A549 (cell line): ENCODE measurements at regions not wholly inside any gene's neighbourhood (a gene's known extent, or its start where the extent isn't known, plus 50 kb on each side); places are given as distances from the start of the nearest gene placed in this dataset.

Experiments used
- ATAC-seq, 2 experiments: fragments of 200-7000 bp in 1 of 2; fragments of >200 bp in 1 of 2; cut with Nextera tagmentation in 1 of 2; cut with Tn5 transposase in 1 of 2; 3 replicates each; pipeline versions ENCODE4 v1.8.0 to v1.9.1; 2018 to 2020; ENCODE audit warnings: mild to moderate bottlenecking in 1 of 2, moderate library complexity in 1 of 2
- CTCF ChIA-PET: fragments of 300-600 bp; sonication (Branson Sonifier 250); formaldehyde crosslinking; extraction: SDS; loops from one replicate; lab custom pipeline; 2021; ENCODE audit warnings: antibody characterized with exemption, inconsistent platforms; lab: Yijun Ruan, JAX
- POLR2A ChIA-PET: fragments of 350-600 bp; formaldehyde crosslinking; extraction: SDS; loops from one replicate; lab custom pipeline; 2021; ENCODE audit warnings: antibody characterized with exemption, inconsistent platforms; lab: Yijun Ruan, JAX
- DNase-seq, 2 experiments: peaks; one replicate each; pipeline versions ENCODE4 v3.0.0 to v3.0.0-alpha.2; 2011 to 2016; ENCODE audit warnings: low read depth in 1 of 2, low spot score in 1 of 2
- FAIRE-seq: peaks from 2 replicates; lab custom pipeline; 2011; peaks lifted over from hg19 to GRCh38; lab: Jason Lieb, UNC
- H3K27ac ChIP-seq, 2 experiments: fragments of >200 bp; sonication (Bioruptor Twin); formaldehyde crosslinking; 3 replicates each; pipeline ENCODE4 v1.5.1; 2016 to 2017
- H3K4me1 ChIP-seq: fragments of >200 bp; sonication (Bioruptor Twin); formaldehyde crosslinking; 3 replicates; pipeline ENCODE4 v1.6.1; 2016
- H3K4me2 ChIP-seq: fragments of >200 bp; sonication (Bioruptor Twin); formaldehyde crosslinking; 3 replicates; pipeline ENCODE4 v1.6.1; 2016
- H3K4me3 ChIP-seq: fragments of >200 bp; sonication (Bioruptor Twin); formaldehyde crosslinking; 3 replicates; pipeline ENCODE4 v1.5.1; 2016
- H3K9me3 ChIP-seq: fragments of >200 bp; sonication (Bioruptor Twin); formaldehyde crosslinking; 3 replicates; pipeline ENCODE4 v1.6.1; 2016
- BCL3 ChIP-seq: fragments of >200 bp; sonication (Bioruptor Twin); formaldehyde crosslinking; IDR thresholded peaks from 3 replicates; pipeline ENCODE4 v1.6.1; 2016
- BHLHE40 ChIP-seq: IDR thresholded peaks from 2 replicates; pipeline ENCODE4 v1.6.1; 2012; ENCODE audit warnings: low read depth, low read length, inconsistent platforms
- CHD2 ChIP-seq: fragments of 150-350 bp; IDR thresholded peaks from 2 replicates; pipeline ENCODE4 v1.6.1; 2014; ENCODE audit warnings: low read length; ENCODE audit not compliant: partially characterized antibody
- CHD4 ChIP-seq: fragments of 200-600 bp; sonication (generic); IDR thresholded peaks from 2 replicates; pipeline ENCODE4 v1.6.1; 2016; ENCODE audit warnings: antibody characterized with exemption, mild to moderate bottlenecking, borderline replicate concordance
- E2F6 ChIP-seq: IDR thresholded peaks from 2 replicates; pipeline ENCODE4 v1.6.1; 2012; ENCODE audit warnings: low read depth, borderline replicate concordance
- EHF ChIP-seq: fragments of 250-450 bp; sonication (Bioruptor Pico); IDR thresholded peaks from 2 replicates; pipeline ENCODE4 v1.5.0; 2020; ENCODE audit warnings: mild to moderate bottlenecking
- ELK1 ChIP-seq: fragments of 150-350 bp; IDR thresholded peaks from 2 replicates; pipeline ENCODE4 v1.6.1; 2014; ENCODE audit warnings: low read depth, mild to moderate bottlenecking, low read length
- EP300 ChIP-seq, 2 experiments: fragments of >200 bp; sonication (Bioruptor Twin); formaldehyde crosslinking; IDR thresholded peaks; 2 replicates in 1 of 2; 3 replicates in 1 of 2; pipeline ENCODE4 v1.6.1; 2016 to 2017
- FOSB ChIP-seq: fragments of 250-450 bp; sonication (Bioruptor Pico); IDR thresholded peaks from 2 replicates; pipeline ENCODE4 v1.5.0; 2020; ENCODE audit warnings: mild to moderate bottlenecking, moderate library complexity
- FOXS1 ChIP-seq: fragments of 250-450 bp; sonication (Bioruptor Pico); IDR thresholded peaks from 2 replicates; pipeline ENCODE4 v1.5.0; 2020; ENCODE audit warnings: mild to moderate bottlenecking, moderate library complexity
- HDAC2 ChIP-seq: fragments of 200-600 bp; sonication (generic); IDR thresholded peaks from 2 replicates; pipeline ENCODE4 v1.6.1; 2016
- HMGXB4 ChIP-seq: fragments of 250-450 bp; sonication (Bioruptor Pico); IDR thresholded peaks from 2 replicates; pipeline ENCODE4 v1.5.0; 2021; ENCODE audit warnings: mild to moderate bottlenecking, moderate library complexity, borderline replicate concordance
- HOXB5 ChIP-seq: fragments of 250-450 bp; sonication (Bioruptor Pico); IDR thresholded peaks from 2 replicates; pipeline ENCODE4 v1.5.0; 2020; ENCODE audit warnings: mild to moderate bottlenecking, moderate library complexity
- JUNB ChIP-seq: fragments of >200 bp; sonication (Bioruptor Twin); formaldehyde crosslinking; IDR thresholded peaks from 2 replicates; pipeline ENCODE4 v1.6.1; 2016
- KDM5A ChIP-seq: fragments of 200-600 bp; sonication (generic); IDR thresholded peaks from 2 replicates; pipeline ENCODE4 v1.6.1; 2016; ENCODE audit warnings: antibody characterized with exemption, mild to moderate bottlenecking
- NFE2L2 ChIP-seq: fragments of 150-350 bp; conservative IDR thresholded peaks from 2 replicates; pipeline ENCODE4 v1.6.1; 2014; ENCODE audit warnings: low read length
- NPAS2 ChIP-seq: fragments of 250-450 bp; sonication (Bioruptor Pico); IDR thresholded peaks from 2 replicates; pipeline ENCODE4 v1.8.0; 2022; ENCODE audit warnings: mild to moderate bottlenecking, moderate library complexity, borderline replicate concordance
- NR3C1 ChIP-seq: fragments of >200 bp; sonication (Bioruptor Twin); formaldehyde crosslinking; IDR thresholded peaks from 3 replicates; pipeline ENCODE4 v1.6.1; 2017
- PHF8 ChIP-seq: fragments of 200-600 bp; sonication (generic); IDR thresholded peaks from 2 replicates; pipeline ENCODE4 v1.6.1; 2016; ENCODE audit warnings: low read depth, mild to moderate bottlenecking, antibody characterized with exemption, moderate library complexity, borderline replicate concordance
- POLR2A ChIP-seq: IDR thresholded peaks from 2 replicates; pipeline ENCODE4 v1.6.1; 2012; ENCODE audit warnings: mild to moderate bottlenecking, low read length
- RAD21 ChIP-seq, 2 experiments: fragments of >200 bp in 1 of 2; sonication (Bioruptor Twin) in 1 of 2; formaldehyde crosslinking in 1 of 2; IDR thresholded peaks in 1 of 2; conservative IDR thresholded peaks in 1 of 2; 2 replicates in 1 of 2; 3 replicates in 1 of 2; pipeline ENCODE4 v1.6.1; 2012 to 2018; ENCODE audit warnings: inconsistent platforms in 1 of 2
- RARB ChIP-seq: fragments of 250-450 bp; sonication (Bioruptor Pico); IDR thresholded peaks from 2 replicates; pipeline ENCODE4 v1.8.0; 2021; ENCODE audit warnings: mild to moderate bottlenecking, moderate library complexity
- RFX5 ChIP-seq: fragments of 450-650 bp; IDR thresholded peaks from 2 replicates; pipeline ENCODE4 v1.7.1; 2014; ENCODE audit warnings: antibody characterized with exemption, mild to moderate bottlenecking, moderate library complexity
- RNF2 ChIP-seq: fragments of 200-600 bp; sonication (generic); IDR thresholded peaks from 2 replicates; pipeline ENCODE4 v1.6.1; 2016; ENCODE audit warnings: low read depth, mild to moderate bottlenecking, antibody characterized with exemption, moderate library complexity, borderline replicate concordance
- TFCP2L1 ChIP-seq: fragments of 250-450 bp; sonication (Bioruptor Pico); IDR thresholded peaks from 2 replicates; pipeline ENCODE4 v1.5.0; 2021; ENCODE audit warnings: mild to moderate bottlenecking
- USF2 ChIP-seq: fragments of 450-650 bp; IDR thresholded peaks from 2 replicates; pipeline ENCODE4 v1.6.1; 2014; ENCODE audit warnings: antibody characterized with exemption
- ZNF302 ChIP-seq: fragments of 250-450 bp; sonication (Bioruptor Pico); IDR thresholded peaks from 2 replicates; pipeline ENCODE4 v1.9.0; 2021; ENCODE audit warnings: inconsistent platforms, mild to moderate bottlenecking, moderate library complexity
- ZSCAN20 ChIP-seq: fragments of 250-450 bp; sonication (Bioruptor Pico); IDR thresholded peaks from 2 replicates; pipeline ENCODE4 v1.8.0; 2022; ENCODE audit warnings: mild to moderate bottlenecking, moderate library complexity
- WGBS: methylation state at CpG from one replicate; pipeline ENCODE4 v1.1.6; 2017; ENCODE audit errors: missing lambda C conversion rate; 5-methylcytosine and 5-hydroxymethylcytosine counted together

GRCh38 chr20:39381595-39381994 is 419.5 kb downstream of the DHX35 start (continued):
- TF ChIP-seq EP300 (IDR thresholded peaks at IDR 0.05) (no peak), HDAC2 (no peak)

GRCh38 chr20:39378776-39379175 is 416.6 kb downstream of the DHX35 start:
- 3% methylated on average over 5 of the region's 5 CpGs for WGBS
- no peak for DNase-seq
- H3K4me3 ChIP-seq = no peak overlapping the region
- H3K9me3 ChIP-seq = no peaks in the 10 kb centered on the region
- TF ChIP-seq E2F6 = no peak
- TF ChIP-seq NPAS2 (CRISPR knock-in tag) = no peak
- no peak for TF ChIP-seq RNF2
- TF ChIP-seq BCL3 = no peak
- no peak for TF ChIP-seq HOXB5 (CRISPR knock-in tag)
- TF ChIP-seq EP300 (IDR thresholded peaks at IDR 0.05) = no peak
- no peak for TF ChIP-seq EHF (CRISPR knock-in tag)
- TF ChIP-seq CHD4 = no peak
- TF ChIP-seq USF2 = no peak
- no peak for TF ChIP-seq FOXS1 (CRISPR knock-in tag)
- no peak for TF ChIP-seq RARB (CRISPR knock-in tag)
- TF ChIP-seq RAD21 (conservative IDR thresholded peaks at IDR 0.05 in 1 of 2, IDR thresholded peaks at IDR 0.05 in 1 of 2) = no peak
- no peak for TF ChIP-seq POLR2A
- no peak for TF ChIP-seq PHF8
- ChIA-PET POLR2A (no interaction called here), CTCF (no interaction called here)
- no peaks in the 10 kb centered on the region for H3K4me1 ChIP-seq
- no peak for FAIRE-seq
- no peak for ATAC-seq
- no peak overlapping the region for H3K27ac ChIP-seq
- H3K4me2 ChIP-seq = no peak overlapping the region

GRCh38 chr20:39376788-39377187 is 414.6 kb downstream of the DHX35 start:
- ChIA-PET CTCF (no interaction called here), POLR2A (no interaction called here)
- FAIRE-seq (no peak), DNase-seq (no peak), ATAC-seq (no peak)
- no peak overlapping the region for H3K27ac ChIP-seq
- no peaks in the 10 kb centered on the region for H3K4me1 ChIP-seq
- WGBS = 1% methylated on average over 4 of the region's 4 CpGs
- no peak overlapping the region for H3K4me3 ChIP-seq
- TF ChIP-seq ZSCAN20 (no peak), KDM5A (no peak), BHLHE40 (no peak), NR3C1 (no peak), RNF2 (no peak), HDAC2 (no peak), ELK1 (no peak), JUNB (no peak), CHD4 (no peak), TFCP2L1 (no peak), EHF (CRISPR knock-in tag) (no peak), EP300 (IDR thresholded peaks at IDR 0.05) (no peak), HMGXB4 (CRISPR knock-in tag) (no peak), CHD2 (no peak), ZNF302 (CRISPR knock-in tag) (no peak), NFE2L2 (no peak), FOSB (CRISPR knock-in tag) (no peak), RFX5 (no peak), RARB (CRISPR knock-in tag) (no peak)
- no peaks in the 10 kb centered on the region for H3K9me3 ChIP-seq
- H3K4me2 ChIP-seq = no peak overlapping the region
